HepG2 (cell line): ENCODE measurements at regions not wholly inside any gene's neighbourhood (a gene's known extent, or its start where the extent isn't known, plus 50 kb on each side); places are given as distances from the start of the nearest gene placed in this dataset.
A peak's percentile ranks its signal among the peaks of the same experiment; 100 is the strongest.

Experiments used
- ATAC-seq: fragments of 200-7000 bp; cut with Tn5 transposase; 3 replicates; pipeline ENCODE4 v1.9.1; 2020; ENCODE audit warnings: mild to moderate bottlenecking, moderate library complexity
- BruUV-seq: library from RNA; stranded (reverse); fragments of 400-500 nt; replicated peaks from 2 replicates; lab custom pipeline; 2021; lab: Mats Ljungman, UMichigan
- CTCF ChIA-PET: fragments of 300-600 bp; formaldehyde crosslinking; extraction: SDS; loops from one replicate; lab custom pipeline; 2021; ENCODE audit warnings: low total read pairs, inconsistent platforms, low intra/inter-chr PET ratio; lab: Yijun Ruan, JAX
- POLR2A ChIA-PET: fragments of 350-600 bp; sonication (Branson Sonifier 250); formaldehyde crosslinking; loops from one replicate; lab custom pipeline; 2020; ENCODE audit warnings: antibody characterized with exemption, inconsistent platforms; lab: Yijun Ruan, JAX
- DNase-seq: peaks from one replicate; pipeline ENCODE4 v3.0.0-alpha.2; 2015; ENCODE audit warnings: low spot score
- FAIRE-seq: peaks from 3 replicates; lab custom pipeline; 2011; peaks lifted over from hg19 to GRCh38; lab: Jason Lieb, UNC
- H2AFZ ChIP-seq: one replicate; pipeline ENCODE4 v1.6.1; 2011; ENCODE audit warnings: low read length, inconsistent platforms
- H3K27ac ChIP-seq: fragments of 300-600 bp; 3 replicates; pipeline ENCODE4 v1.8.0; 2011; ENCODE audit warnings: mixed run types, mild to moderate bottlenecking, mixed read lengths, low read length, inconsistent platforms; ENCODE audit not compliant: insufficient read depth; ENCODE audit errors: extremely low read length
- H3K27me3 ChIP-seq, 2 experiments: fragments of 200-600 bp in 1 of 2; 2 replicates in 1 of 2; 3 replicates in 1 of 2; pipeline versions ENCODE4 v1.6.0 to v1.8.0; 2011; ENCODE audit warnings: low read length in 2 of 2, mild to moderate bottlenecking in 2 of 2, moderate library complexity in 2 of 2, inconsistent platforms in 1 of 2; ENCODE audit not compliant: insufficient read depth in 2 of 2, control insufficient read depth in 1 of 2
- H3K36me3 ChIP-seq, 2 experiments: fragments of 200-600 bp in 1 of 2; replicated peaks in 1 of 2; 2 replicates in 1 of 2; 3 replicates in 1 of 2; pipeline versions ENCODE4 v1.5.1 to v1.8.0; 2011; ENCODE audit warnings: low read length in 2 of 2, inconsistent platforms in 1 of 2; ENCODE audit not compliant: insufficient read depth in 2 of 2, control insufficient read depth in 1 of 2
- H3K4me1 ChIP-seq: 2 replicates; pipeline ENCODE4 v1.5.1; 2012; ENCODE audit warnings: low read length, inconsistent platforms; ENCODE audit not compliant: insufficient read depth
- H3K4me2 ChIP-seq: 2 replicates; pipeline ENCODE4 v1.6.0; 2011; ENCODE audit warnings: low read depth, low read length, inconsistent platforms
- H3K4me3 ChIP-seq, 3 experiments: fragments of 200-600 bp in 1 of 3; sonication (generic), shearing (Covaris generic) in 1 of 3; replicated peaks in 1 of 3; 2 replicates each; pipeline ENCODE4 v1.5.1; 2011 to 2016; ENCODE audit warnings: low read length in 3 of 3, inconsistent platforms in 2 of 3, low read depth in 2 of 3, mild to moderate bottlenecking in 2 of 3, control low read depth in 1 of 3, mixed read lengths in 1 of 3; ENCODE audit not compliant: insufficient read depth in 1 of 3
- H3K79me2 ChIP-seq: one replicate; pipeline ENCODE4 v1.6.1; 2011; ENCODE audit warnings: low read length, inconsistent platforms; ENCODE audit not compliant: insufficient read depth
- H3K9ac ChIP-seq: 2 replicates; pipeline ENCODE4 v1.6.0; 2011; ENCODE audit warnings: mild to moderate bottlenecking, low read depth, low read length, inconsistent platforms; ENCODE audit not compliant: insufficient read depth
- H3K9me3 ChIP-seq: 2 replicates; pipeline ENCODE4 v1.5.1; 2012; ENCODE audit warnings: mild to moderate bottlenecking, low read length
- H4K20me1 ChIP-seq: 2 replicates; pipeline ENCODE4 v1.6.0; 2011; ENCODE audit warnings: inconsistent platforms, mild to moderate bottlenecking, low read length, moderate library complexity; ENCODE audit not compliant: insufficient read depth
- FOXP4 ChIP-seq: sonication (generic); formaldehyde crosslinking; IDR thresholded peaks from 2 replicates; pipeline ENCODE4 v1.4.0; 2020; ENCODE audit warnings: missing genetic modification reagents
- HMG20A ChIP-seq: IDR thresholded peaks from 2 replicates; pipeline ENCODE4 v1.6.1; 2016; ENCODE audit warnings: borderline replicate concordance
- KLF11 ChIP-seq: IDR thresholded peaks from 2 replicates; pipeline ENCODE4 v1.6.1; 2016; ENCODE audit warnings: missing compliant biosample characterization
- STAG1 ChIP-seq: sonication (generic); formaldehyde crosslinking; IDR thresholded peaks from 2 replicates; pipeline ENCODE4 v1.4.0; 2020; ENCODE audit warnings: missing genetic modification reagents
- ZSCAN21 ChIP-seq: sonication (generic); formaldehyde crosslinking; IDR thresholded peaks from 2 replicates; pipeline ENCODE4 v1.8.0; 2022; ENCODE audit warnings: mild to moderate bottlenecking, missing genetic modification reagents, moderate library complexity, borderline replicate concordance
- WGBS: methylation state at CpG from one replicate; pipeline ENCODE4 v1.1.6; 2017; ENCODE audit warnings: low lambda C conversion rate; 5-methylcytosine and 5-hydroxymethylcytosine counted together
- in situ Hi-C: cut with HindIII; loops from 2 replicates; pipeline ENCODE4 v1.10.0; 2017; ENCODE audit warnings: low pct_unique_long_range_greater_than_20kb; ENCODE audit not compliant: extremely low pct_ligation_motif_present
- intact Hi-C: fragments of 100-400 bp; cut with micrococcal nuclease; formaldehyde crosslinking; loops from one replicate; pipeline ENCODE4 v1.10.0; 2022; ENCODE audit not compliant: unreplicated experiment
- TF ChIP-seq, protein P1 (sequence below): sonication (generic); formaldehyde crosslinking; IDR thresholded peaks from 2 replicates; pipeline ENCODE4 v1.5.0; 2020; ENCODE audit warnings: mild to moderate bottlenecking, missing genetic modification reagents, moderate library complexity

- peak; percentile 59; the same call in 1 of the 2 replicates for TF ChIP-seq HMG20A (CRISPR knock-in tag)
- no peak for TF ChIP-seq FOXP4 (CRISPR knock-in tag)
- no peak for TF ChIP-seq KLF11
Observed at GRCh38 chr10:62491597-62491996, 117.4 kb downstream of the ZNF365 start (continued).

DNA sequence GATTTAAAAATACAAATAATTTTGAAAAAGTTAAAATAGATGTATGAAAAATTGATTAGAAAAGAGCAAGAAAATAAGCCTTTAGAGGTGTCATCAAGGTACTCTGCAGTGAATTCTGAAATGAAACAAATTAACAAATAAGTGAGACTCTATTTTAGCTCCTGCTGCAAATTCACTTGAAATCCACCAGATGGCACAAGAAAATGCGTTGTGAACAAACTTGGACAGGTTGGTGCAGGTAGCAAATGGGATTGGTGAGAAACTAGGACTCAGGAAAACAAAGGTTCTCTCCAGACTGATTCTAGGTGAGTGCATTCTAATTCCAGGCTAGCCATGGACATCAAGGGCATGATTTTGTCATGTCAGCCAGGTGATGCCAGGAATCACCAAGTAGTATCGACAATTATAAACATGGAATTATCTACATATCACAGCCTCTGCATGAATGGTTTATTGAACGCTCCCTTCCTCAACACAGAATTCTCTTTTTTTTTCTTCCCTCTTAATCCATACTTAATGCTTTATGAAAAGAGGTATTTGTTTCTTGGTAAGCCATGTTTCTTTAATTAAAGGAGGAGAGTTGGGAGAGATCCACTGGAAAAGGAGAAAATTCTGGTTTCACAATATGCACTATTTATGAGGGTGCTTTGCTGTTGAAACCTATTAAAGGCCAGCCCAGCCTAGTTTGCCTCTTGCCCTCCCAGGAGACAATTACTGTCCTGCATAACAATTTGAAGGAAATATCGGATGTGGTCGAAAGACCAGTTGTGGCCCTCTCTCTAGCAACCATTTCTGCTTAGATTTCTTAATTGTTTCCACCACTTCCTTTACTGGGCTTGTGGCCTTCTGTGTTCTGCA lies 118.1 kb downstream of the ZNF365 start:
- TF ChIP-seq ZSCAN21 (CRISPR knock-in tag) (no peak), STAG1 (CRISPR knock-in tag) (peak; percentile 55)
- TF ChIP-seq, protein P1, sequence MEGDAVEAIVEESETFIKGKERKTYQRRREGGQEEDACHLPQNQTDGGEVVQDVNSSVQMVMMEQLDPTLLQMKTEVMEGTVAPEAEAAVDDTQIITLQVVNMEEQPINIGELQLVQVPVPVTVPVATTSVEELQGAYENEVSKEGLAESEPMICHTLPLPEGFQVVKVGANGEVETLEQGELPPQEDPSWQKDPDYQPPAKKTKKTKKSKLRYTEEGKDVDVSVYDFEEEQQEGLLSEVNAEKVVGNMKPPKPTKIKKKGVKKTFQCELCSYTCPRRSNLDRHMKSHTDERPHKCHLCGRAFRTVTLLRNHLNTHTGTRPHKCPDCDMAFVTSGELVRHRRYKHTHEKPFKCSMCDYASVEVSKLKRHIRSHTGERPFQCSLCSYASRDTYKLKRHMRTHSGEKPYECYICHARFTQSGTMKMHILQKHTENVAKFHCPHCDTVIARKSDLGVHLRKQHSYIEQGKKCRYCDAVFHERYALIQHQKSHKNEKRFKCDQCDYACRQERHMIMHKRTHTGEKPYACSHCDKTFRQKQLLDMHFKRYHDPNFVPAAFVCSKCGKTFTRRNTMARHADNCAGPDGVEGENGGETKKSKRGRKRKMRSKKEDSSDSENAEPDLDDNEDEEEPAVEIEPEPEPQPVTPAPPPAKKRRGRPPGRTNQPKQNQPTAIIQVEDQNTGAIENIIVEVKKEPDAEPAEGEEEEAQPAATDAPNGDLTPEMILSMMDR: peak; percentile 57
- H3K27me3 ChIP-seq: no peaks in the 10 kb centered on the region
- no peaks in the 10 kb centered on the region for H3K79me2 ChIP-seq
- peak; percentile 16 for DNase-seq
- H3K36me3 ChIP-seq: no peaks in the 10 kb centered on the region
- peak; percentile 71 for ATAC-seq
- peak overlapping the region; percentile 2; the same call in 1 of the 2 replicates for H3K4me2 ChIP-seq
- peaks cover 12% of the 10 kb centered on the region for H3K4me1 ChIP-seq
- H3K27ac ChIP-seq: no peak overlapping the region
- ChIA-PET CTCF (interaction anchor here (1.3 kb wide), 1 partner anchor 102 kb away, joined by 3 read pairs; no protein-coding TSS in a partner anchor), POLR2A (no interaction called here)
- no peak overlapping the region for H2AFZ ChIP-seq
- intact Hi-C loops: loop anchor here (5.0 to 10.0 kb wide), 2 partner anchors 295 to 593 kb away; no protein-coding TSS in a partner anchor
- no TSS peak for BruUV-seq
- no peak overlapping the region for H3K9ac ChIP-seq
- no peak overlapping the region for H3K4me3 ChIP-seq
- WGBS: 66% methylated on average over 5 of the region's 5 CpGs
- in situ Hi-C loops: no loop called here
- FAIRE-seq: peak; percentile 53
- no peaks in the 10 kb centered on the region for H3K9me3 ChIP-seq
- H4K20me1 ChIP-seq: no peaks in the 10 kb centered on the region
